Duodenal mucosa (tissue), 2 donors: ENCODE measurements at regions not wholly inside any gene's neighbourhood (a gene's known extent, or its start where the extent isn't known, plus 50 kb on each side); places are given as distances from the start of the nearest gene placed in this dataset.

Experiments used
- H3K27ac ChIP-seq: one replicate; pipeline ENCODE4 v1.7.0; 2013; ENCODE audit warnings: low read depth, low read length
- H3K27me3 ChIP-seq, 2 donors: one replicate each; pipeline ENCODE4 v1.7.0; 2013; ENCODE audit warnings: low read length in 2 of 2, control low read depth in 1 of 2; ENCODE audit not compliant: insufficient read depth in 2 of 2, control insufficient read depth in 1 of 2
- H3K36me3 ChIP-seq, 2 donors: one replicate each; pipeline ENCODE4 v1.7.0; 2013; ENCODE audit warnings: low read length in 2 of 2, control low read depth in 1 of 2; ENCODE audit not compliant: insufficient read depth in 2 of 2, control insufficient read depth in 1 of 2
- H3K4me1 ChIP-seq, 2 donors: one replicate each; pipeline ENCODE4 v1.7.0; 2013; ENCODE audit warnings: low read length in 2 of 2, control low read depth in 1 of 2; ENCODE audit not compliant: insufficient read depth in 2 of 2, control insufficient read depth in 1 of 2
- H3K4me3 ChIP-seq, 2 donors: one replicate each; pipeline ENCODE4 v1.7.0; 2013; ENCODE audit warnings: low read length in 2 of 2, low read depth in 1 of 2
- H3K9ac ChIP-seq, 2 donors: one replicate each; pipeline ENCODE4 v1.7.0; 2013; ENCODE audit warnings: low read length in 2 of 2, low read depth in 1 of 2
- H3K9me3 ChIP-seq, 2 donors: one replicate each; pipeline ENCODE4 v1.7.0; 2013; ENCODE audit warnings: low read length in 2 of 2, control low read depth in 1 of 2; ENCODE audit not compliant: control insufficient read depth in 1 of 2

GRCh38 chr12:85504164-85504563 lies 224.1 kb downstream of the ALX1 start:
- no peaks in the 10 kb centered on the region for H3K4me1 ChIP-seq
- no peaks in the 10 kb centered on the region for H3K36me3 ChIP-seq
- H3K4me3 ChIP-seq = no peak overlapping the region
- no peaks in the 10 kb centered on the region for H3K27me3 ChIP-seq
- H3K9me3 ChIP-seq = no peaks in the 10 kb centered on the region
- no peak overlapping the region for H3K27ac ChIP-seq
- H3K9ac ChIP-seq = no peak overlapping the region

- Histone ChIP-seq H3K27ac (no peak overlapping the region), H3K36me3 (no peaks in the 10 kb centered on the region), H3K27me3 (no peaks in the 10 kb centered on the region), H3K9ac (no peak overlapping the region), H3K9me3 (no peaks in the 10 kb centered on the region), H3K4me1 (no peaks in the 10 kb centered on the region), H3K4me3 (no peak overlapping the region)
These were observed 224.6 kb downstream of the ALX1 start for GRCh38 chr12:85504624-85505023.

GRCh38 chr12:85507456-85507855 lies 227.4 kb downstream of the ALX1 start:
- Histone ChIP-seq H3K4me3 (no peak overlapping the region), H3K9ac (no peak overlapping the region), H3K36me3 (no peaks in the 10 kb centered on the region), H3K27ac (no peak overlapping the region), H3K27me3 (no peaks in the 10 kb centered on the region), H3K4me1 (no peaks in the 10 kb centered on the region), H3K9me3 (no peaks in the 10 kb centered on the region)

GRCh38 chr12:85509081-85509856 lies 229.2 kb downstream of the ALX1 start:
- no peaks in the 10 kb centered on the region for H3K4me1 ChIP-seq
- H3K9me3 ChIP-seq = no peaks in the 10 kb centered on the region
- no peaks in the 10 kb centered on the region for H3K27me3 ChIP-seq
- no peak overlapping the region for H3K27ac ChIP-seq
- no peaks in the 10 kb centered on the region for H3K36me3 ChIP-seq
- H3K9ac ChIP-seq = no peak overlapping the region
- H3K4me3 ChIP-seq = no peak overlapping the region

GRCh38 chr12:85509857-85510256 lies 229.8 kb downstream of the ALX1 start:
- no peak overlapping the region for H3K9ac ChIP-seq
- no peaks in the 10 kb centered on the region for H3K36me3 ChIP-seq
- H3K4me3 ChIP-seq = no peak overlapping the region
- H3K27me3 ChIP-seq = no peaks in the 10 kb centered on the region
- H3K9me3 ChIP-seq = no peaks in the 10 kb centered on the region
- H3K4me1 ChIP-seq = no peaks in the 10 kb centered on the region
- H3K27ac ChIP-seq = no peak overlapping the region

- Histone ChIP-seq H3K9me3 (no peaks in the 10 kb centered on the region), H3K27ac (no peak overlapping the region), H3K4me1 (no peaks in the 10 kb centered on the region), H3K27me3 (no peaks in the 10 kb centered on the region), H3K9ac (no peak overlapping the region), H3K4me3 (no peak overlapping the region), H3K36me3 (no peaks in the 10 kb centered on the region)
These were observed 236.0 kb downstream of the ALX1 start for GRCh38 chr12:85516039-85516438.

- no peaks in the 10 kb centered on the region for H3K4me1 ChIP-seq
- no peak overlapping the region for H3K27ac ChIP-seq
- no peak overlapping the region for H3K4me3 ChIP-seq
- H3K9me3 ChIP-seq = no peaks in the 10 kb centered on the region
- no peaks in the 10 kb centered on the region for H3K27me3 ChIP-seq
- H3K36me3 ChIP-seq = no peaks in the 10 kb centered on the region
- H3K9ac ChIP-seq = no peak overlapping the region
These were observed 236.8 kb downstream of the ALX1 start for GRCh38 chr12:85516667-85517325.

GRCh38 chr12:85519163-85519562 lies 239.1 kb downstream of the ALX1 start:
- no peaks in the 10 kb centered on the region for H3K27me3 ChIP-seq
- no peaks in the 10 kb centered on the region for H3K4me1 ChIP-seq
- no peak overlapping the region for H3K27ac ChIP-seq
- H3K9ac ChIP-seq = no peak overlapping the region
- H3K4me3 ChIP-seq = no peak overlapping the region
- no peaks in the 10 kb centered on the region for H3K36me3 ChIP-seq
- no peaks in the 10 kb centered on the region for H3K9me3 ChIP-seq

- Histone ChIP-seq H3K27me3 (no peaks in the 10 kb centered on the region), H3K4me1 (no peaks in the 10 kb centered on the region)
These were observed 243.2 kb downstream of the ALX1 start for GRCh38 chr12:85523197-85523596.

GRCh38 chr12:85527192-85527591 lies 247.2 kb downstream of the ALX1 start:
- Histone ChIP-seq H3K27me3 (no peaks in the 10 kb centered on the region), H3K9me3 (no peaks in the 10 kb centered on the region), H3K27ac (no peak overlapping the region), H3K36me3 (no peaks in the 10 kb centered on the region), H3K4me1 (peaks cover 0 to 12% of the 10 kb centered on the region in 2 donors), H3K9ac (no peak overlapping the region), H3K4me3 (no peak overlapping the region)

More at GRCh38 chr12:85523197-85523596, 243.2 kb downstream of the ALX1 start:
- no peak overlapping the region for H3K9ac ChIP-seq
- no peak overlapping the region for H3K27ac ChIP-seq
- no peaks in the 10 kb centered on the region for H3K9me3 ChIP-seq
- no peaks in the 10 kb centered on the region for H3K36me3 ChIP-seq
- H3K4me3 ChIP-seq = no peak overlapping the region
